WTC11 (cell line): ENCODE measurements at regions not wholly inside any gene's neighbourhood (a gene's known extent, or its start where the extent isn't known, plus 50 kb on each side); places are given as distances from the start of the nearest gene placed in this dataset.

ENCODE experiments used
- ATAC-seq: fragments of 200-7000 bp; cut with Tn5 transposase; 2 replicates; pipeline ENCODE4 v1.10.0; 2021; ENCODE audit warnings: mild to moderate bottlenecking, moderate library complexity
- CTCF ChIA-PET: fragments of 300-600 bp; sonication (Branson Sonifier 250); formaldehyde crosslinking; loops from one replicate; lab custom pipeline; 2021; ENCODE audit warnings: antibody characterized with exemption; lab: Charles Lee
- POLR2A ChIA-PET: fragments of 350-600 bp; sonication (Branson Sonifier 250); formaldehyde crosslinking; loops from one replicate; lab custom pipeline; 2021; ENCODE audit warnings: antibody characterized with exemption; lab: Charles Lee
- DNase-seq: peaks from one replicate; pipeline ENCODE4 v3.0.0; 2021; ENCODE audit warnings: low spot score
- H3K27ac Mint-ChIP-seq: 2 replicates; pipeline ENCODE4 v1.8.0; 2021; ENCODE audit warnings: mixed read lengths
- H3K27me3 Mint-ChIP-seq: 2 replicates; pipeline ENCODE4 v1.8.0; 2021; ENCODE audit warnings: low read depth, mild to moderate bottlenecking, moderate library complexity, mixed read lengths
- H3K36me3 Mint-ChIP-seq: 2 replicates; pipeline ENCODE4 v1.8.0; 2021; ENCODE audit warnings: mixed read lengths
- H3K4me1 Mint-ChIP-seq: 2 replicates; pipeline ENCODE4 v1.8.0; 2022; ENCODE audit warnings: mixed read lengths
- H3K4me3 Mint-ChIP-seq: 2 replicates; pipeline ENCODE4 v1.8.0; 2021; ENCODE audit warnings: mild to moderate bottlenecking, moderate library complexity, mixed read lengths
- H3K9me3 Mint-ChIP-seq: 2 replicates; pipeline ENCODE4 v1.8.0; 2021; ENCODE audit warnings: mixed read lengths
- ATF2 ChIP-seq: sonication (generic); formaldehyde crosslinking; IDR thresholded peaks from 2 replicates; pipeline ENCODE4 v1.8.1; 2022; ENCODE audit warnings: low read depth, missing genetic modification reagents, borderline replicate concordance
- CBFB ChIP-seq: sonication (generic); formaldehyde crosslinking; IDR thresholded peaks from 2 replicates; pipeline ENCODE4 v1.8.1; 2022; ENCODE audit warnings: mild to moderate bottlenecking, low read depth, missing genetic modification reagents
- CDX4 ChIP-seq: fragments of 250-450 bp; sonication (Bioruptor Pico); IDR thresholded peaks from 2 replicates; pipeline ENCODE4 v1.9.0; 2021; ENCODE audit warnings: moderate library complexity, mild to moderate bottlenecking, inconsistent platforms, borderline replicate concordance
- ELF4 ChIP-seq: sonication (generic); formaldehyde crosslinking; IDR thresholded peaks from 2 replicates; pipeline ENCODE4 v1.8.1; 2022; ENCODE audit warnings: low read depth, mild to moderate bottlenecking, moderate library complexity, missing genetic modification reagents
- FOXP1 ChIP-seq: sonication (generic); formaldehyde crosslinking; IDR thresholded peaks from 2 replicates; pipeline ENCODE4 v1.8.0; 2022; ENCODE audit warnings: missing genetic modification reagents, mild to moderate bottlenecking, moderate library complexity, borderline replicate concordance
- GTF2I ChIP-seq: fragments of 250-450 bp; sonication (Bioruptor Pico); conservative IDR thresholded peaks from 2 replicates; pipeline ENCODE4 v1.4.0; 2021; ENCODE audit warnings: mild to moderate bottlenecking
- JAZF1 ChIP-seq: fragments of 250-450 bp; sonication (Bioruptor Pico); IDR thresholded peaks from 2 replicates; pipeline ENCODE4 v1.9.0; 2021; ENCODE audit warnings: moderate library complexity, mild to moderate bottlenecking, inconsistent platforms
- MLX ChIP-seq: sonication (generic); formaldehyde crosslinking; IDR thresholded peaks from 2 replicates; pipeline ENCODE4 v1.8.1; 2023; ENCODE audit warnings: mild to moderate bottlenecking, missing genetic modification reagents, moderate library complexity
- MYBL2 ChIP-seq: sonication (generic); formaldehyde crosslinking; IDR thresholded peaks from 2 replicates; pipeline ENCODE4 v1.8.1; 2023; ENCODE audit warnings: mild to moderate bottlenecking, moderate library complexity, missing genetic modification reagents
- NFE2L1 ChIP-seq: sonication (generic); formaldehyde crosslinking; IDR thresholded peaks from 2 replicates; pipeline ENCODE4 v1.8.1; 2023; ENCODE audit warnings: missing genetic modification reagents
- NFYB ChIP-seq: sonication (generic); formaldehyde crosslinking; conservative IDR thresholded peaks from 2 replicates; pipeline ENCODE4 v1.8.0; 2022; ENCODE audit warnings: low read depth, missing genetic modification reagents
- SMAD3 ChIP-seq: sonication (generic); formaldehyde crosslinking; IDR thresholded peaks from 2 replicates; pipeline ENCODE4 v1.8.0; 2022; ENCODE audit warnings: missing genetic modification reagents, mild to moderate bottlenecking, borderline replicate concordance
- SMAD4 ChIP-seq: sonication (generic); formaldehyde crosslinking; IDR thresholded peaks from 2 replicates; pipeline ENCODE4 v1.8.0; 2022; ENCODE audit warnings: mild to moderate bottlenecking, missing genetic modification reagents
- TEAD1 ChIP-seq: sonication (generic); formaldehyde crosslinking; IDR thresholded peaks from 2 replicates; pipeline ENCODE4 v1.8.0; 2022; ENCODE audit warnings: mild to moderate bottlenecking, missing genetic modification reagents
- USF1 ChIP-seq: sonication (generic); formaldehyde crosslinking; IDR thresholded peaks from 2 replicates; pipeline ENCODE4 v1.8.0; 2022; ENCODE audit warnings: mild to moderate bottlenecking, missing genetic modification reagents
- ZBTB21 ChIP-seq: sonication (generic); formaldehyde crosslinking; IDR thresholded peaks from 2 replicates; pipeline ENCODE4 v1.8.1; 2023; ENCODE audit warnings: mild to moderate bottlenecking, missing genetic modification reagents, borderline replicate concordance
- ZNF281 ChIP-seq: sonication (generic); formaldehyde crosslinking; IDR thresholded peaks from 2 replicates; pipeline ENCODE4 v1.8.0; 2023; ENCODE audit warnings: mild to moderate bottlenecking, missing genetic modification reagents
- ZNF671 ChIP-seq: fragments of 250-450 bp; sonication (Bioruptor Pico); IDR thresholded peaks from 2 replicates; pipeline ENCODE4 v1.8.0; 2021; ENCODE audit warnings: mild to moderate bottlenecking
- TF ChIP-seq, protein P1 (sequence below): sonication (generic); formaldehyde crosslinking; IDR thresholded peaks from 2 replicates; pipeline ENCODE4 v1.8.0; 2022; ENCODE audit warnings: mild to moderate bottlenecking, missing genetic modification reagents
- TF ChIP-seq, protein P2 (sequence below): sonication (generic); formaldehyde crosslinking; IDR thresholded peaks from 2 replicates; pipeline ENCODE4 v1.8.1; 2023; ENCODE audit warnings: mild to moderate bottlenecking, moderate library complexity, missing genetic modification reagents

GRCh38 chr11:97761175-97761574 is 1259.6 kb upstream of the CNTN5 start:
- H3K4me1 Mint-ChIP-seq = peaks cover 14% of the 10 kb centered on the region
- ChIA-PET CTCF (no interaction called here), POLR2A (no interaction called here)
- no peaks in the 10 kb centered on the region for H3K27me3 Mint-ChIP-seq
- peaks cover 9% of the 10 kb centered on the region for H3K9me3 Mint-ChIP-seq
- H3K4me3 Mint-ChIP-seq = no peak overlapping the region
- H3K27ac Mint-ChIP-seq = no peak overlapping the region
- ATAC-seq (no peak), DNase-seq (no peak)
- TF ChIP-seq ELF4 = no peak
- TF ChIP-seq SMAD3 (CRISPR knock-in tag) = no peak
- no peak for TF ChIP-seq ZNF671
- TF ChIP-seq GTF2I (CRISPR knock-in tag) = no peak
- H3K36me3 Mint-ChIP-seq = peaks cover 5% of the 10 kb centered on the region

DNA sequence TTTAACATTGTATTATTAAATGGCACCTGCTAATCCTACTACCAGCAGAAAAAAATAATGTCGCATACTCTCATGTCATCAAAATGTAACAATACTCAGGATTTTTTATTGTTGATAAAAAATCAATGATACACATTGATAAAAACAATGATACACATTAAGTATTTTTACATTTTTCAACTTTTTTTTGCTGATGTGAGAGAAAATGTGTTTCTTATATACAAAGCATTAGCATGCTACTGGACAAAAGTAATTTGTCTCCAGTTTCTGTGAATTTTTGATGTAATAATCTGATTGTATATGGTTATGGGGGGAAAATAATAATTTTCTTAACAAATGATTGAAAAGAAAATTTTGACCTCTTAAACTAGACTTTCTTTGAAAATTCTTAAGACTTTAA is 1256.6 kb upstream of the CNTN5 start:
- peaks cover 12% of the 10 kb centered on the region for H3K9me3 Mint-ChIP-seq
- H3K4me1 Mint-ChIP-seq = peaks cover 14% of the 10 kb centered on the region
- DNase-seq (no peak), ATAC-seq (no peak)
- CTCF ChIA-PET = no interaction called here
- no peaks in the 10 kb centered on the region for H3K27me3 Mint-ChIP-seq
- no peak overlapping the region for H3K4me3 Mint-ChIP-seq
- H3K36me3 Mint-ChIP-seq = peaks cover 5% of the 10 kb centered on the region
- POLR2A ChIA-PET = no interaction called here
- TF ChIP-seq CBFB = no peak
- TF ChIP-seq NFYB (CRISPR knock-in tag) = no peak
- TF ChIP-seq ATF2 (CRISPR knock-in tag) = no peak
- TF ChIP-seq CDX4 (CRISPR knock-in tag) = no peak
- TF ChIP-seq, protein P1, sequence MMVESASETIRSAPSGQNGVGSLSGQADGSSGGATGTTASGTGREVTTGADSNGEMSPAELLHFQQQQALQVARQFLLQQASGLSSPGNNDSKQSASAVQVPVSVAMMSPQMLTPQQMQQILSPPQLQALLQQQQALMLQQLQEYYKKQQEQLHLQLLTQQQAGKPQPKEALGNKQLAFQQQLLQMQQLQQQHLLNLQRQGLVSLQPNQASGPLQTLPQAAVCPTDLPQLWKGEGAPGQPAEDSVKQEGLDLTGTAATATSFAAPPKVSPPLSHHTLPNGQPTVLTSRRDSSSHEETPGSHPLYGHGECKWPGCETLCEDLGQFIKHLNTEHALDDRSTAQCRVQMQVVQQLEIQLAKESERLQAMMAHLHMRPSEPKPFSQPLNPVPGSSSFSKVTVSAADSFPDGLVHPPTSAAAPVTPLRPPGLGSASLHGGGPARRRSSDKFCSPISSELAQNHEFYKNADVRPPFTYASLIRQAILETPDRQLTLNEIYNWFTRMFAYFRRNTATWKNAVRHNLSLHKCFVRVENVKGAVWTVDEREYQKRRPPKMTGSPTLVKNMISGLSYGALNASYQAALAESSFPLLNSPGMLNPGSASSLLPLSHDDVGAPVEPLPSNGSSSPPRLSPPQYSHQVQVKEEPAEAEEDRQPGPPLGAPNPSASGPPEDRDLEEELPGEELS (CRISPR knock-in tag) = no peak
- no peak for TF ChIP-seq JAZF1 (CRISPR knock-in tag)
- no peak overlapping the region for H3K27ac Mint-ChIP-seq

DNA sequence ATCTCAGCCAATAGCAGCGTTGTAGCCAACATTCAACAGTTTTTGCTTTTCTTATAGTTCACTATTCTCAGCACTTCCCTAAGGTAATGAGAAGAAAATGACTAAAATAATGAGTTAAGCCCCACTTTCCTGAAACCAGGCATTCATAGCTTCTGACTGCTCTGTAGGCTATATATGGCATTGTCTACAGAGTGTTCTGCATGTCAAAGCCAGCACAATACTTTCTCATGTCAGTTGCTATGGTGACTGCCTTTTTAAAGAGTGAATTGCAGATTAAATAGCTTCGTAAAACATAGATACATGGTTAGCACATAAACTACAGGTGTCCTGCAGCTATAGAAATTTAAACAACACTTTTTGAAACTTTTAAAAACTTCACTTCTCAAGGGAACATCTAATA is 1256.1 kb upstream of the CNTN5 start:
- POLR2A ChIA-PET = no interaction called here
- peaks cover 5% of the 10 kb centered on the region for H3K36me3 Mint-ChIP-seq
- H3K4me3 Mint-ChIP-seq = no peak overlapping the region
- TF ChIP-seq SMAD4 = no peak
- TF ChIP-seq TEAD1 (CRISPR knock-in tag) = no peak
- TF ChIP-seq USF1 (CRISPR knock-in tag) = no peak
- no peak for TF ChIP-seq ZNF281 (CRISPR knock-in tag)
- no peak for TF ChIP-seq ELF4
- TF ChIP-seq NFE2L1 (CRISPR knock-in tag) = no peak
- TF ChIP-seq MYBL2 = no peak
- TF ChIP-seq, protein P2, sequence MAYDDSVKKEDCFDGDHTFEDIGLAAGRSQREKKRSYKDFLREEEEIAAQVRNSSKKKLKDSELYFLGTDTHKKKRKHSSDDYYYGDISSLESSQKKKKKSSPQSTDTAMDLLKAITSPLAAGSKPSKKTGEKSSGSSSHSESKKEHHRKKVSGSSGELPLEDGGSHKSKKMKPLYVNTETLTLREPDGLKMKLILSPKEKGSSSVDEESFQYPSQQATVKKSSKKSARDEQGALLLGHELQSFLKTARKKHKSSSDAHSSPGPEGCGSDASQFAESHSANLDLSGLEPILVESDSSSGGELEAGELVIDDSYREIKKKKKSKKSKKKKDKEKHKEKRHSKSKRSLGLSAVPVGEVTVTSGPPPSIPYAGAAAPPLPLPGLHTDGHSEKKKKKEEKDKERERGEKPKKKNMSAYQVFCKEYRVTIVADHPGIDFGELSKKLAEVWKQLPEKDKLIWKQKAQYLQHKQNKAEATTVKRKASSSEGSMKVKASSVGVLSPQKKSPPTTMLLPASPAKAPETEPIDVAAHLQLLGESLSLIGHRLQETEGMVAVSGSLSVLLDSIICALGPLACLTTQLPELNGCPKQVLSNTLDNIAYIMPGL = no peak
- no peak for TF ChIP-seq FOXP1
- TF ChIP-seq ZBTB21 (CRISPR knock-in tag) = no peak
- TF ChIP-seq MLX (CRISPR knock-in tag) = no peak
- TF ChIP-seq, all 79 proteins: peak for 0
- CTCF ChIA-PET = no interaction called here
- H3K4me1 Mint-ChIP-seq = peaks cover 14% of the 10 kb centered on the region
- no peaks in the 10 kb centered on the region for H3K27me3 Mint-ChIP-seq
- DNase-seq (no peak), ATAC-seq (peak; percentile 53)
- no peak overlapping the region for H3K27ac Mint-ChIP-seq
- H3K9me3 Mint-ChIP-seq = peaks cover 12% of the 10 kb centered on the region
